ENCODE measurements at regions not wholly inside any gene's neighbourhood (a gene's known extent, or its start where the extent isn't known, plus 50 kb on each side); places are given as distances from the start of the nearest gene placed in this dataset.

DNA sequence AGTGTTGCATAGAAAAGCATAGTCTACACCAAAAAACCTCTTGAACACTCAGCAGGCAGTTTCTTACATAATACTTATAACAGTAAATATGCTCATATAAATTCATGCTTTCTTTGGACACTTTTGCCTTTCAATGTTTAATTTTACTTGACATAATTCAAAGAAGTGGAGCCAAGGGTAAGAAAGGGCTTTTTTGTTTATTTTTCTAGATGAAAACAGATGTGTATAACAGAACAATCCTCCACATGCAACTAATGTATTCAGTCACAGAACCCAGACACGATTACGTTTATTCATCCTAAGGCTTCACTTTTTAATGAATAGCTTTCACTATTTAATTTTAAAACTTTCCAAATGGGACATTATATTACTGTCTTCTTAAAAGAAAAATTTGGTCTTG is 58.0 kb upstream of the PTPN13 start:
- H3K27me3 Mint-ChIP-seq (ENCODE audit: low read depth), result no peaks in the 10 kb centered on the region
- Histone ChIP-seq H3K79me1 (ENCODE audit: insufficient read depth, low read depth, low read length, poor library complexity, severe bottlenecking) (no peaks in the 10 kb centered on the region), H4K20me1 (ENCODE audit: control insufficient read depth, insufficient read depth, insufficient read length) (no peaks in the 10 kb centered on the region), H4K5ac (ENCODE audit: insufficient read length, low read depth, low read length) (no peak overlapping the region), H3K56ac (ENCODE audit: insufficient read length, low read depth, low read length) (no peak overlapping the region), H3K23me2 (ENCODE audit: insufficient read length, low read depth, low read length, poor library complexity, severe bottlenecking) (no peaks in the 10 kb centered on the region), H3K79me2 (ENCODE audit: insufficient read depth, low read length) (no peaks in the 10 kb centered on the region), H3T11ph (ENCODE audit: low read length) (no peak overlapping the region), H2BK15ac (ENCODE audit: low read depth, low read length) (no peak overlapping the region), H2BK120ac (ENCODE audit: low read depth, low read length, poor library complexity, severe bottlenecking) (no peak overlapping the region), H3K18ac (ENCODE audit: insufficient read length, low read depth, low read length) (no peak overlapping the region), H3K27ac (ENCODE audit: insufficient read length, low read depth, low read length) (no peak overlapping the region), H3K4me1 (ENCODE audit: insufficient read depth, low read length) (no peaks in the 10 kb centered on the region; the same call in 1 of the 2 replicates), H3K14ac (ENCODE audit: insufficient read depth, low read length) (no peak overlapping the region), H3K9ac (ENCODE audit: extremely low read depth, insufficient read length, low read length) (no peak overlapping the region), H4K91ac (ENCODE audit: insufficient read length, low read depth, low read length) (no peak overlapping the region), H3K27me3 (ENCODE audit: insufficient read depth, low read length) (no peaks in the 10 kb centered on the region), H2BK12ac (ENCODE audit: insufficient read length, low read depth, low read length) (no peak overlapping the region), H3K23ac (ENCODE audit: insufficient read length, low read depth, low read length) (no peak overlapping the region), H3K4ac (ENCODE audit: low read depth, low read length) (no peak overlapping the region), H2AK5ac (ENCODE audit: insufficient read length, low read length) (no peak overlapping the region), H3K4me2 (ENCODE audit: insufficient read depth, insufficient read length, low read length) (no peak overlapping the region), H2AFZ (ENCODE audit: low read length) (no peak overlapping the region), H4K8ac (replicated peaks; ENCODE audit: insufficient read length, low read depth, low read length) (no peak overlapping the region), H2BK20ac (ENCODE audit: low read depth, low read length, poor library complexity, severe bottlenecking) (no peak overlapping the region), H2BK5ac (ENCODE audit: insufficient read length, low read length) (no peak overlapping the region), H3K9me3 (ENCODE audit: control insufficient read depth, low read depth, low read length) (no peaks in the 10 kb centered on the region)
- H3K4me3 Mint-ChIP-seq, result no peak overlapping the region
- H3K27ac Mint-ChIP-seq, result no peak overlapping the region
- TF ChIP-seq CTCF (conservative IDR thresholded peaks at IDR 0.05), result no peak
- H3K4me1 Mint-ChIP-seq, result peaks cover 0 to 15% of the 10 kb centered on the region in 2 experiments; a peak in 2 of 4 replicates
- H3K9me3 Mint-ChIP-seq, result no peaks in the 10 kb centered on the region
- no CpG with 5 or more reads among the region's 2 CpGs for WGBS (ENCODE audit: extremely low coverage, insufficient read length, low lambda C conversion rate)
- H3K36me3 Mint-ChIP-seq (ENCODE audit: insufficient read depth in 1 of 3, low read depth in 3 of 3), result no peaks in the 10 kb centered on the region
- no peak for DNase-seq

Measured in H9 (cell line).